ENCODE measurements at regions not wholly inside any gene's neighbourhood (a gene's known extent, or its start where the extent isn't known, plus 50 kb on each side); places are given as distances from the start of the nearest gene placed in this dataset.

- H3K36me3 Mint-ChIP-seq (ENCODE audit: unreplicated experiment): no peaks in the 10 kb centered on the region
- H3K9me3 Mint-ChIP-seq (ENCODE audit: unreplicated experiment): peaks cover 18% of the 10 kb centered on the region
- H3K4me3 Mint-ChIP-seq (ENCODE audit: unreplicated experiment): no peak overlapping the region
- no peak for DNase-seq (ENCODE audit: extremely low spot score, unreplicated experiment)
- H3K4me1 Mint-ChIP-seq (ENCODE audit: unreplicated experiment): no peaks in the 10 kb centered on the region
- no peak overlapping the region for H3K27ac Mint-ChIP-seq (ENCODE audit: unreplicated experiment)
- no peak for TF ChIP-seq CTCF (IDR thresholded peaks at IDR 0.05)
- no peaks in the 10 kb centered on the region for H3K27me3 Mint-ChIP-seq (ENCODE audit: unreplicated experiment)
Measured at GRCh38 chr2:77800410-77800809, 278.2 kb upstream of the LRRTM4 start.

- H3K36me3 Mint-ChIP-seq (ENCODE audit: unreplicated experiment): no peaks in the 10 kb centered on the region
- H3K4me3 Mint-ChIP-seq (ENCODE audit: unreplicated experiment): no peak overlapping the region
- TF ChIP-seq CTCF (IDR thresholded peaks at IDR 0.05): no peak
- H3K27me3 Mint-ChIP-seq (ENCODE audit: unreplicated experiment): no peaks in the 10 kb centered on the region
- peaks cover 40% of the 10 kb centered on the region for H3K9me3 Mint-ChIP-seq (ENCODE audit: unreplicated experiment)
- no peak for DNase-seq (ENCODE audit: extremely low spot score, unreplicated experiment)
- no peak overlapping the region for H3K27ac Mint-ChIP-seq (ENCODE audit: unreplicated experiment)
- no peaks in the 10 kb centered on the region for H3K4me1 Mint-ChIP-seq (ENCODE audit: unreplicated experiment)
Measured at GRCh38 chr2:77807531-77808215, 285.5 kb upstream of the LRRTM4 start.

- Mint-ChIP-seq H3K27me3 (ENCODE audit: unreplicated experiment) (no peaks in the 10 kb centered on the region), H3K27ac (ENCODE audit: unreplicated experiment) (no peak overlapping the region), H3K4me3 (ENCODE audit: unreplicated experiment) (no peak overlapping the region), H3K4me1 (ENCODE audit: unreplicated experiment) (no peaks in the 10 kb centered on the region), H3K36me3 (ENCODE audit: unreplicated experiment) (no peaks in the 10 kb centered on the region), H3K9me3 (ENCODE audit: unreplicated experiment) (peaks cover 44% of the 10 kb centered on the region)
- TF ChIP-seq CTCF (IDR thresholded peaks at IDR 0.05): no peak
- no peak for DNase-seq (ENCODE audit: extremely low spot score, unreplicated experiment)
Measured at GRCh38 chr2:77808599-77808998, 286.4 kb upstream of the LRRTM4 start.

- no peak for DNase-seq (ENCODE audit: extremely low spot score, unreplicated experiment)
- H3K27ac Mint-ChIP-seq (ENCODE audit: unreplicated experiment): no peak overlapping the region
- H3K36me3 Mint-ChIP-seq (ENCODE audit: unreplicated experiment): no peaks in the 10 kb centered on the region
- no peaks in the 10 kb centered on the region for H3K27me3 Mint-ChIP-seq (ENCODE audit: unreplicated experiment)
- TF ChIP-seq CTCF (IDR thresholded peaks at IDR 0.05): no peak
- H3K4me1 Mint-ChIP-seq (ENCODE audit: unreplicated experiment): no peaks in the 10 kb centered on the region
- H3K4me3 Mint-ChIP-seq (ENCODE audit: unreplicated experiment): no peak overlapping the region
- H3K9me3 Mint-ChIP-seq (ENCODE audit: unreplicated experiment): peaks cover 37% of the 10 kb centered on the region
Measured at GRCh38 chr2:77813599-77813998, 291.4 kb upstream of the LRRTM4 start.

- no peak for DNase-seq (ENCODE audit: extremely low spot score, unreplicated experiment)
- Mint-ChIP-seq H3K9me3 (ENCODE audit: unreplicated experiment) (peaks cover 41% of the 10 kb centered on the region), H3K27me3 (ENCODE audit: unreplicated experiment) (no peaks in the 10 kb centered on the region), H3K4me1 (ENCODE audit: unreplicated experiment) (no peaks in the 10 kb centered on the region), H3K4me3 (ENCODE audit: unreplicated experiment) (no peak overlapping the region), H3K27ac (ENCODE audit: unreplicated experiment) (no peak overlapping the region), H3K36me3 (ENCODE audit: unreplicated experiment) (no peaks in the 10 kb centered on the region)
- no peak for TF ChIP-seq CTCF (IDR thresholded peaks at IDR 0.05)
Measured at GRCh38 chr2:77816618-77817017, 294.4 kb upstream of the LRRTM4 start.
